PFSK-1 (cell line): ENCODE measurements at regions not wholly inside any gene's neighbourhood (a gene's known extent, or its start where the extent isn't known, plus 50 kb on each side); places are given as distances from the start of the nearest gene placed in this dataset.

Experiments used
- FOXP2 ChIP-seq: optimal IDR thresholded peaks from 2 replicates; pipeline ENCODE3; 2011; ENCODE audit warnings: borderline replicate concordance, control low read depth, inconsistent platforms; ENCODE audit not compliant: insufficient read depth; ENCODE audit errors: extremely low read length, extremely low read depth
- POLR2AphosphoS5 ChIP-seq: IDR thresholded peaks from 2 replicates; pipeline ENCODE4 v1.6.1; 2012; ENCODE audit warnings: low read depth, mild to moderate bottlenecking, control low read depth, low read length, moderate library complexity
- REST ChIP-seq, 2 experiments: IDR thresholded peaks; 2 replicates each; pipeline versions ENCODE4 v1.6.1 to v1.8.0; 2011 to 2012; ENCODE audit warnings: low read depth in 2 of 2, low read length in 2 of 2, control low read depth in 1 of 2, inconsistent platforms in 1 of 2, mild to moderate bottlenecking in 1 of 2, moderate library complexity in 1 of 2; ENCODE audit not compliant: insufficient read depth in 1 of 2
- SIN3A ChIP-seq: IDR thresholded peaks from 2 replicates; pipeline ENCODE4 v1.6.1; 2012; ENCODE audit warnings: mild to moderate bottlenecking, low read length, moderate library complexity, borderline replicate concordance; ENCODE audit not compliant: insufficient read depth
- TAF1 ChIP-seq: IDR thresholded peaks from 2 replicates; pipeline ENCODE4 v1.6.1; 2012; ENCODE audit warnings: low read length, control low read depth, borderline replicate concordance; ENCODE audit not compliant: insufficient read depth

GRCh38 chr11:29017941-29018340, 909.8 kb downstream of the METTL15 start:
- no peak for TF ChIP-seq FOXP2
- no peak for TF ChIP-seq TAF1
- TF ChIP-seq REST (IDR thresholded peaks at IDR 0.05; ENCODE audit: insufficient read depth in 1 of 2, low read depth in 2 of 2, low read length in 2 of 2) = no peak
- no peak for TF ChIP-seq POLR2AphosphoS5
- no peak for TF ChIP-seq SIN3A

- no peak for TF ChIP-seq TAF1
- TF ChIP-seq FOXP2 = no peak
- TF ChIP-seq POLR2AphosphoS5 = no peak
- no peak for TF ChIP-seq REST (IDR thresholded peaks at IDR 0.05; ENCODE audit: insufficient read depth in 1 of 2, low read depth in 2 of 2, low read length in 2 of 2)
- TF ChIP-seq SIN3A = no peak
These were observed 904.3 kb downstream of the METTL15 start for GRCh38 chr11:29012507-29012906.

- no peak for TF ChIP-seq POLR2AphosphoS5
- TF ChIP-seq SIN3A = no peak
- TF ChIP-seq REST (IDR thresholded peaks at IDR 0.05; ENCODE audit: insufficient read depth in 1 of 2, low read depth in 2 of 2, low read length in 2 of 2) = no peak
- no peak for TF ChIP-seq FOXP2
- no peak for TF ChIP-seq TAF1
These were observed 901.2 kb downstream of the METTL15 start for GRCh38 chr11:29009426-29009825.

- TF ChIP-seq TAF1 (no peak), POLR2AphosphoS5 (no peak), SIN3A (no peak), FOXP2 (no peak)
These were observed 900.3 kb downstream of the METTL15 start for GRCh38 chr11:29008481-29008880.

GRCh38 chr11:29006668-29007067, 898.5 kb downstream of the METTL15 start:
- TF ChIP-seq SIN3A = no peak
- TF ChIP-seq FOXP2 = no peak
- no peak for TF ChIP-seq POLR2AphosphoS5
- TF ChIP-seq REST (IDR thresholded peaks at IDR 0.05; ENCODE audit: insufficient read depth in 1 of 2, low read depth in 2 of 2, low read length in 2 of 2) = no peak
- TF ChIP-seq TAF1 = no peak
